RWPE2 (cell line): ENCODE measurements at regions not wholly inside any gene's neighbourhood (a gene's known extent, or its start where the extent isn't known, plus 50 kb on each side); places are given as distances from the start of the nearest gene placed in this dataset.

ENCODE experiments used
- ATAC-seq: fragments of 200-7000 bp; cut with Tn5 transposase; 3 replicates; pipeline ENCODE4 v1.9.1; 2021; ENCODE audit warnings: low read depth
- DNase-seq: peaks from one replicate; pipeline ENCODE4 v3.0.0-alpha.2; 2020; ENCODE audit warnings: low spot score
- H3K27ac ChIP-seq: fragments of 450-650 bp; 2 replicates; pipeline ENCODE4 v1.5.1; 2017; ENCODE audit warnings: mild to moderate bottlenecking; ENCODE audit not compliant: poor library complexity, severe bottlenecking
- H3K27me3 ChIP-seq: fragments of 250-450 bp; sonication (Bioruptor Pico); 2 replicates; pipeline ENCODE4 v1.5.1; 2021; ENCODE audit warnings: mild to moderate bottlenecking, moderate library complexity; ENCODE audit not compliant: insufficient read depth, poor library complexity, severe bottlenecking
- H3K36me3 ChIP-seq: fragments of 250-450 bp; sonication (Bioruptor Pico); 2 replicates; pipeline ENCODE4 v1.5.1; 2020; ENCODE audit warnings: low read depth, mild to moderate bottlenecking, moderate library complexity
- H3K4me1 ChIP-seq: fragments of 250-450 bp; sonication (Bioruptor Pico); 2 replicates; pipeline ENCODE4 v1.5.1; 2021; ENCODE audit warnings: mild to moderate bottlenecking, moderate library complexity; ENCODE audit not compliant: insufficient read depth, poor library complexity, severe bottlenecking
- H3K4me3 ChIP-seq: fragments of 250-450 bp; sonication (Bioruptor Pico); 2 replicates; pipeline ENCODE4 v1.5.1; 2021; ENCODE audit warnings: mild to moderate bottlenecking, moderate library complexity; ENCODE audit not compliant: severe bottlenecking
- H3K9me3 ChIP-seq: fragments of 250-450 bp; sonication (Bioruptor Pico); 2 replicates; pipeline ENCODE4 v1.5.1; 2021; ENCODE audit warnings: mild to moderate bottlenecking, moderate library complexity; ENCODE audit not compliant: severe bottlenecking
- CTCF ChIP-seq: fragments of 450-650 bp; IDR thresholded peaks from one replicate; pipeline ENCODE4 v1.5.1; 2017; ENCODE audit warnings: mild to moderate bottlenecking, moderate library complexity; ENCODE audit not compliant: poor library complexity, severe bottlenecking

GRCh38 chr3:68328049-68328448 is 604.3 kb downstream of the TAFA4 start:
- Histone ChIP-seq H3K9me3 (no peaks in the 10 kb centered on the region), H3K4me1 (no peaks in the 10 kb centered on the region), H3K27ac (no peak overlapping the region), H3K4me3 (no peak overlapping the region), H3K27me3 (no peaks in the 10 kb centered on the region), H3K36me3 (no peaks in the 10 kb centered on the region)
- TF ChIP-seq CTCF: no peak
- no peak for DNase-seq
- no peak for ATAC-seq

GRCh38 chr3:68315964-68316363 is 616.4 kb downstream of the TAFA4 start:
- Histone ChIP-seq H3K9me3 (no peaks in the 10 kb centered on the region), H3K27ac (no peak overlapping the region), H3K4me1 (no peaks in the 10 kb centered on the region), H3K27me3 (no peaks in the 10 kb centered on the region), H3K36me3 (no peaks in the 10 kb centered on the region), H3K4me3 (no peak overlapping the region)
- TF ChIP-seq CTCF: no peak
- ATAC-seq: no peak
- DNase-seq: no peak

- H3K27me3 ChIP-seq: no peaks in the 10 kb centered on the region
- H3K27ac ChIP-seq: no peak overlapping the region
- no peak for ATAC-seq
- TF ChIP-seq CTCF: no peak
- H3K4me1 ChIP-seq: no peaks in the 10 kb centered on the region
- no peaks in the 10 kb centered on the region for H3K9me3 ChIP-seq
- no peaks in the 10 kb centered on the region for H3K36me3 ChIP-seq
- no peak overlapping the region for H3K4me3 ChIP-seq
- no peak for DNase-seq
Observed at GRCh38 chr3:68315546-68315945, 616.8 kb downstream of the TAFA4 start.

- Histone ChIP-seq H3K4me3 (no peak overlapping the region), H3K27me3 (no peaks in the 10 kb centered on the region), H3K9me3 (no peaks in the 10 kb centered on the region), H3K27ac (no peak overlapping the region), H3K36me3 (no peaks in the 10 kb centered on the region), H3K4me1 (no peaks in the 10 kb centered on the region)
- ATAC-seq (peak; percentile 31; the same call in 1 of the 3 replicates), DNase-seq (no peak)
- TF ChIP-seq CTCF: no peak
Observed at GRCh38 chr3:68306571-68306970, 625.8 kb downstream of the TAFA4 start.

GRCh38 chr3:68295457-68295856 is 636.9 kb downstream of the TAFA4 start:
- Histone ChIP-seq H3K9me3 (no peaks in the 10 kb centered on the region), H3K27ac (no peak overlapping the region), H3K4me3 (no peak overlapping the region), H3K27me3 (no peaks in the 10 kb centered on the region), H3K4me1 (no peaks in the 10 kb centered on the region), H3K36me3 (no peaks in the 10 kb centered on the region)
- no peak for TF ChIP-seq CTCF
- DNase-seq: no peak
- ATAC-seq: no peak
